ENCODE measurements at regions not wholly inside any gene's neighbourhood (a gene's known extent, or its start where the extent isn't known, plus 50 kb on each side); places are given as distances from the start of the nearest gene placed in this dataset.

DNA sequence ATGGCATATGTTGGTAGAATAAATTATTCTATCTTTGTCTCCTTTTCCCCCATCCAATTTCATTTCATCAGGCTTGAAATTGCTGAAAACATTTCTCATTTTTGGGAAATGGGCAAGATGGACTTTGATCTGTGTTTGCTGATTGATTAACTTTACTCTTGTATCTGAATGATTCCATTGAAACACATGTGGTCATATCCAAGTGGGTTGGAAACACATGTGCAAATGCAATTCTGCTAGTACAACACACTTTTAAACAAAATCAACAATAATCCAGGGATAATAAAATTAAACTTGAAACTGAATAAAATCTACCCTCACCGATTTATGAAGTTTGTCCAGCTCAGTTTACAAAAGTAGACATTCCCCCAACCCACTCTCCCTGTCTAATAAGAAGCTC lies 96.9 kb downstream of the EPDR1 start:
- H3K27me3 ChIP-seq (ENCODE audit: insufficient read depth, low read length): no peaks in the 10 kb centered on the region
- H2BK5ac ChIP-seq (ENCODE audit: insufficient read length, low read length): no peak overlapping the region
- H2AK5ac ChIP-seq (ENCODE audit: insufficient read length, low read length): no peak overlapping the region
- H2AFZ ChIP-seq (ENCODE audit: low read length): no peak overlapping the region
- H3K4me1 ChIP-seq (ENCODE audit: insufficient read depth, low read length): no peaks in the 10 kb centered on the region
- H3K79me1 ChIP-seq (ENCODE audit: insufficient read depth, low read depth, low read length, poor library complexity, severe bottlenecking): no peaks in the 10 kb centered on the region
- H2BK120ac ChIP-seq (ENCODE audit: low read depth, low read length, poor library complexity, severe bottlenecking): no peak overlapping the region
- H2BK20ac ChIP-seq (ENCODE audit: low read depth, low read length, poor library complexity, severe bottlenecking): no peak overlapping the region
- H3K27ac Mint-ChIP-seq: no peak overlapping the region
- no peak overlapping the region for H3T11ph ChIP-seq (ENCODE audit: low read length)
- H4K20me1 ChIP-seq (ENCODE audit: control insufficient read depth, insufficient read depth, insufficient read length): no peaks in the 10 kb centered on the region
- no peak overlapping the region for H3K27ac ChIP-seq (ENCODE audit: insufficient read length, low read depth, low read length)
- no peak overlapping the region for H3K9ac ChIP-seq (ENCODE audit: extremely low read depth, insufficient read length, low read length)
- peaks cover 8% of the 10 kb centered on the region in 2 experiments for H3K4me1 Mint-ChIP-seq
- no peaks in the 10 kb centered on the region for H3K9me3 ChIP-seq (ENCODE audit: control insufficient read depth, low read depth, low read length)
- no peak overlapping the region for H3K56ac ChIP-seq (ENCODE audit: insufficient read length, low read depth, low read length)
- H3K36me3 Mint-ChIP-seq (ENCODE audit: insufficient read depth in 1 of 3, low read depth in 3 of 3): no peaks in the 10 kb centered on the region
- TF ChIP-seq CTCF (conservative IDR thresholded peaks at IDR 0.05): no peak
- no peak overlapping the region for H2BK15ac ChIP-seq (ENCODE audit: low read depth, low read length)
- H3K4me3 Mint-ChIP-seq: no peak overlapping the region
- H4K8ac ChIP-seq (replicated peaks; ENCODE audit: insufficient read length, low read depth, low read length): no peak overlapping the region
- H4K91ac ChIP-seq (ENCODE audit: insufficient read length, low read depth, low read length): no peak overlapping the region
- no peaks in the 10 kb centered on the region for H3K9me3 Mint-ChIP-seq
- no peak overlapping the region for H3K4ac ChIP-seq (ENCODE audit: low read depth, low read length)
- no peaks in the 10 kb centered on the region for H3K23me2 ChIP-seq (ENCODE audit: insufficient read length, low read depth, low read length, poor library complexity, severe bottlenecking)
- H2BK12ac ChIP-seq (ENCODE audit: insufficient read length, low read depth, low read length): no peak overlapping the region
- H3K23ac ChIP-seq (ENCODE audit: insufficient read length, low read depth, low read length): no peak overlapping the region
- H3K79me2 ChIP-seq (ENCODE audit: insufficient read depth, low read length): no peaks in the 10 kb centered on the region
- no peak overlapping the region for H3K4me2 ChIP-seq (ENCODE audit: insufficient read depth, insufficient read length, low read length)
- H4K5ac ChIP-seq (ENCODE audit: insufficient read length, low read depth, low read length): no peak overlapping the region
- H3K14ac ChIP-seq (ENCODE audit: insufficient read depth, low read length): no peak overlapping the region
- WGBS (ENCODE audit: extremely low coverage, insufficient read length, low lambda C conversion rate): no CpG with 5 or more reads among the region's 1 CpG
- no peaks in the 10 kb centered on the region; the same call in 1 of the 2 replicates for H3K27me3 Mint-ChIP-seq (ENCODE audit: low read depth)
- no peak for DNase-seq
- H3K18ac ChIP-seq (ENCODE audit: insufficient read length, low read depth, low read length): no peak overlapping the region
